ENCODE measurements at regions not wholly inside any gene's neighbourhood (a gene's known extent, or its start where the extent isn't known, plus 50 kb on each side); places are given as distances from the start of the nearest gene placed in this dataset.

DNA sequence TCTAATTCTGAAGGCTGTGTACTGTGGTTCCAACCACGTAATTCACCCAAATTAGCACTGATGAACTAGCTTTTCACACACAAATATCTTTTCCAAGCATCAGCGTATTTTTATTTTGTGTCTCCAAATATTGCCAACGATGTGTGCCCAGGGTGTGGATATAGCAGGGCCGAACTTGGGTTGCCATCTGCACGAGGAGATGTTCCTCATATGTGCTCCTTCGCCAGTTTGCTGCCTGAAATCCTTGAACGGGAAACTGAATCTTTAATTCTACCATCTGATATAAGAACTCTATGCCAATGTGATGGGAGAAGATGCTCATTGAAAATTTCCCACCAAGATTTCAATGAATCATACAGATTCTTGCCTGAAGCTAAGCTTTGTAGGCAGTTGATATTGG lies 121.5 kb upstream of the ZNF438 start:
- Histone ChIP-seq H3K9me3 (no peaks in the 10 kb centered on the region), H3K4me2 (no peak overlapping the region; the same call in 1 of the 2 replicates)
- CTCF ChIA-PET: interaction anchor here (0.9 kb wide), 1 partner anchor 17 kb away, joined by 3 read pairs; no protein-coding TSS in a partner anchor

DNA sequence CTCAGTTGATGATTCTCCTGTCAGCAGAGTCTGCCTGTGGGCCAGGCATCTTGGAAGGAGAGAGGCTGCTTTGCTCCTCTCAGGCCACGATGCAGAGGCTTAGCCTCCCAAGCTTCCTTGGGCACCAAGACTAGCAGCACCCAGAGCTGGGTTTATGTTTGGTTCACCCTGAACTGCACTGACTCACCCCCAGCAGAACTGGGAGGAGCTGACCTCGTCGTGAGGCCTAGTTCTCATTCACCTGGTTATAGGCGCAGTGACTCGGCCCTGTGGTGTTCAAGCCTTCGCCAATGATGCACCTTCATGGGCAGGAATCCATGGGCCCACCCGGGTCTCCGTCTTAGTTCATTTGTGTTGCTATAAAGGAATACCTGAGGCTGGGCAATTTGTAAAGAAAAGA lies 122.0 kb upstream of the ZNF438 start:
- H4K20me1 ChIP-seq (ENCODE audit: insufficient read depth): no peaks in the 10 kb centered on the region
- H3K9me3 ChIP-seq: no peaks in the 10 kb centered on the region
- H3K36me3 ChIP-seq (replicated peaks in 1 of 2; ENCODE audit: control insufficient read depth in 1 of 2, insufficient read depth in 2 of 2, low read length in 1 of 2): no peaks in the 10 kb centered on the region
- no peak overlapping the region for H3K4me2 ChIP-seq
- no peak overlapping the region for H3K27ac ChIP-seq (ENCODE audit: low read depth in 2 of 2, low read length in 1 of 2)
- no peak for DNase-seq
- ChIA-PET CTCF (interaction anchor here (0.9 kb wide), 1 partner anchor 16 kb away, joined by 3 read pairs; no protein-coding TSS in a partner anchor), POLR2A (no interaction called here)
- no peaks in the 10 kb centered on the region for H3K79me2 ChIP-seq (ENCODE audit: insufficient read depth)
- H2AFZ ChIP-seq (ENCODE audit: low read depth): no peak overlapping the region
- WGBS (ENCODE audit: low lambda C conversion rate): no CpG with 5 or more reads among the region's 8 CpGs
- TF ChIP-seq FOXJ3 (CRISPR knock-in tag; IDR thresholded peaks at IDR 0.05): no peak
- TF ChIP-seq, protein P1, sequence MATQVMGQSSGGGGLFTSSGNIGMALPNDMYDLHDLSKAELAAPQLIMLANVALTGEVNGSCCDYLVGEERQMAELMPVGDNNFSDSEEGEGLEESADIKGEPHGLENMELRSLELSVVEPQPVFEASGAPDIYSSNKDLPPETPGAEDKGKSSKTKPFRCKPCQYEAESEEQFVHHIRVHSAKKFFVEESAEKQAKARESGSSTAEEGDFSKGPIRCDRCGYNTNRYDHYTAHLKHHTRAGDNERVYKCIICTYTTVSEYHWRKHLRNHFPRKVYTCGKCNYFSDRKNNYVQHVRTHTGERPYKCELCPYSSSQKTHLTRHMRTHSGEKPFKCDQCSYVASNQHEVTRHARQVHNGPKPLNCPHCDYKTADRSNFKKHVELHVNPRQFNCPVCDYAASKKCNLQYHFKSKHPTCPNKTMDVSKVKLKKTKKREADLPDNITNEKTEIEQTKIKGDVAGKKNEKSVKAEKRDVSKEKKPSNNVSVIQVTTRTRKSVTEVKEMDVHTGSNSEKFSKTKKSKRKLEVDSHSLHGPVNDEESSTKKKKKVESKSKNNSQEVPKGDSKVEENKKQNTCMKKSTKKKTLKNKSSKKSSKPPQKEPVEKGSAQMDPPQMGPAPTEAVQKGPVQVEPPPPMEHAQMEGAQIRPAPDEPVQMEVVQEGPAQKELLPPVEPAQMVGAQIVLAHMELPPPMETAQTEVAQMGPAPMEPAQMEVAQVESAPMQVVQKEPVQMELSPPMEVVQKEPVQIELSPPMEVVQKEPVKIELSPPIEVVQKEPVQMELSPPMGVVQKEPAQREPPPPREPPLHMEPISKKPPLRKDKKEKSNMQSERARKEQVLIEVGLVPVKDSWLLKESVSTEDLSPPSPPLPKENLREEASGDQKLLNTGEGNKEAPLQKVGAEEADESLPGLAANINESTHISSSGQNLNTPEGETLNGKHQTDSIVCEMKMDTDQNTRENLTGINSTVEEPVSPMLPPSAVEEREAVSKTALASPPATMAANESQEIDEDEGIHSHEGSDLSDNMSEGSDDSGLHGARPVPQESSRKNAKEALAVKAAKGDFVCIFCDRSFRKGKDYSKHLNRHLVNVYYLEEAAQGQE (IDR thresholded peaks at IDR 0.05; ENCODE audit: low read depth, low read length): no peak
- no peak for TF ChIP-seq SIN3A (IDR thresholded peaks at IDR 0.05; ENCODE audit: borderline replicate concordance, low read depth, low read length)
- no peak for TF ChIP-seq TAF1 (IDR thresholded peaks at IDR 0.05; ENCODE audit: borderline replicate concordance, low read depth, low read length)
- TF ChIP-seq, protein P2, sequence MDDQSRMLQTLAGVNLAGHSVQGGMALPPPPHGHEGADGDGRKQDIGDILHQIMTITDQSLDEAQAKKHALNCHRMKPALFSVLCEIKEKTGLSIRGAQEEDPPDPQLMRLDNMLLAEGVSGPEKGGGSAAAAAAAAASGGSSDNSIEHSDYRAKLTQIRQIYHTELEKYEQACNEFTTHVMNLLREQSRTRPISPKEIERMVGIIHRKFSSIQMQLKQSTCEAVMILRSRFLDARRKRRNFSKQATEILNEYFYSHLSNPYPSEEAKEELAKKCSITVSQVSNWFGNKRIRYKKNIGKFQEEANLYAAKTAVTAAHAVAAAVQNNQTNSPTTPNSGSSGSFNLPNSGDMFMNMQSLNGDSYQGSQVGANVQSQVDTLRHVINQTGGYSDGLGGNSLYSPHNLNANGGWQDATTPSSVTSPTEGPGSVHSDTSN (IDR thresholded peaks at IDR 0.05): no peak
- no peak for TF ChIP-seq EZH2phosphoT487 (IDR thresholded peaks at IDR 0.05; ENCODE audit: borderline replicate concordance, low read depth)
- no peak for TF ChIP-seq POLR2AphosphoS5 (IDR thresholded peaks at IDR 0.05; ENCODE audit: low read depth, low read length)
- no peak for TF ChIP-seq NRF1 (IDR thresholded peaks at IDR 0.05; ENCODE audit: low read depth, low read length)
- no peak for TF ChIP-seq NFIC (IDR thresholded peaks at IDR 0.05; ENCODE audit: borderline replicate concordance)
- no peak for TF ChIP-seq RXRA (IDR thresholded peaks at IDR 0.05; ENCODE audit: borderline replicate concordance, low read depth)
- TF ChIP-seq FOXM1 (IDR thresholded peaks at IDR 0.05; ENCODE audit: low read depth): no peak
- no peak for TF ChIP-seq RFX5 (IDR thresholded peaks at IDR 0.05; ENCODE audit: low read length)
- TF ChIP-seq, protein P3, sequence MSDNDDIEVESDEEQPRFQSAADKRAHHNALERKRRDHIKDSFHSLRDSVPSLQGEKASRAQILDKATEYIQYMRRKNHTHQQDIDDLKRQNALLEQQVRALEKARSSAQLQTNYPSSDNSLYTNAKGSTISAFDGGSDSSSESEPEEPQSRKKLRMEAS (IDR thresholded peaks at IDR 0.05; ENCODE audit: low read depth): no peak
- no peak for TF ChIP-seq CHD2 (IDR thresholded peaks at IDR 0.05; ENCODE audit: low read length, partially characterized antibody)
- no peak for TF ChIP-seq JUND (IDR thresholded peaks at IDR 0.05)
- no peak for TF ChIP-seq GABPA (IDR thresholded peaks at IDR 0.05; ENCODE audit: low read depth)
- TF ChIP-seq, protein P4, sequence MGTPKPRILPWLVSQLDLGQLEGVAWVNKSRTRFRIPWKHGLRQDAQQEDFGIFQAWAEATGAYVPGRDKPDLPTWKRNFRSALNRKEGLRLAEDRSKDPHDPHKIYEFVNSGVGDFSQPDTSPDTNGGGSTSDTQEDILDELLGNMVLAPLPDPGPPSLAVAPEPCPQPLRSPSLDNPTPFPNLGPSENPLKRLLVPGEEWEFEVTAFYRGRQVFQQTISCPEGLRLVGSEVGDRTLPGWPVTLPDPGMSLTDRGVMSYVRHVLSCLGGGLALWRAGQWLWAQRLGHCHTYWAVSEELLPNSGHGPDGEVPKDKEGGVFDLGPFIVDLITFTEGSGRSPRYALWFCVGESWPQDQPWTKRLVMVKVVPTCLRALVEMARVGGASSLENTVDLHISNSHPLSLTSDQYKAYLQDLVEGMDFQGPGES (IDR thresholded peaks at IDR 0.05; ENCODE audit: low read depth, low read length): no peak
- no peak for TF ChIP-seq TEAD4 (IDR thresholded peaks at IDR 0.05; ENCODE audit: borderline replicate concordance, insufficient read depth)
- H3K4me3 ChIP-seq (ENCODE audit: low read depth in 2 of 2, low read length in 1 of 2): no peak overlapping the region
- peaks cover 9% of the 10 kb centered on the region for H3F3A ChIP-seq (replicated peaks; ENCODE audit: insufficient read depth)
- H3K27me3 ChIP-seq (ENCODE audit: insufficient read depth): no peaks in the 10 kb centered on the region
- no peak overlapping the region for H3K9ac ChIP-seq
- H3K9me2 ChIP-seq: no peaks in the 10 kb centered on the region
- peaks cover 12 to 14% of the 10 kb centered on the region in 2 experiments for H3K4me1 ChIP-seq (ENCODE audit: control insufficient read depth in 1 of 2, insufficient read depth in 2 of 2, low read depth in 1 of 2, low read length in 1 of 2)

More for the DNA sequence above, 121.5 kb upstream of the ZNF438 start:
- H4K20me1 ChIP-seq (ENCODE audit: insufficient read depth): no peaks in the 10 kb centered on the region
- H3K27ac ChIP-seq (ENCODE audit: low read depth in 2 of 2, low read length in 1 of 2): peak overlapping the region; percentile 1 to 20; a peak in 1 of 4 replicates
- no peaks in the 10 kb centered on the region for H3K9me2 ChIP-seq
- no peak overlapping the region for H3K9ac ChIP-seq
- POLR2A ChIA-PET: no interaction called here
- H3K79me2 ChIP-seq (ENCODE audit: insufficient read depth): no peaks in the 10 kb centered on the region
- H3K4me3 ChIP-seq (ENCODE audit: low read depth in 2 of 2, low read length in 1 of 2): no peak overlapping the region
- H3F3A ChIP-seq (replicated peaks; ENCODE audit: insufficient read depth): peaks cover 9% of the 10 kb centered on the region
- TF ChIP-seq, protein P5, sequence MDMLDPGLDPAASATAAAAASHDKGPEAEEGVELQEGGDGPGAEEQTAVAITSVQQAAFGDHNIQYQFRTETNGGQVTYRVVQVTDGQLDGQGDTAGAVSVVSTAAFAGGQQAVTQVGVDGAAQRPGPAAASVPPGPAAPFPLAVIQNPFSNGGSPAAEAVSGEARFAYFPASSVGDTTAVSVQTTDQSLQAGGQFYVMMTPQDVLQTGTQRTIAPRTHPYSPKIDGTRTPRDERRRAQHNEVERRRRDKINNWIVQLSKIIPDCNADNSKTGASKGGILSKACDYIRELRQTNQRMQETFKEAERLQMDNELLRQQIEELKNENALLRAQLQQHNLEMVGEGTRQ (IDR thresholded peaks at IDR 0.05; ENCODE audit: borderline replicate concordance, low read depth, low read length): no peak
- TF ChIP-seq FOXJ3 (CRISPR knock-in tag; IDR thresholded peaks at IDR 0.05): no peak
- no peaks in the 10 kb centered on the region for H3K27me3 ChIP-seq (ENCODE audit: insufficient read depth)
- no peak overlapping the region for H2AFZ ChIP-seq (ENCODE audit: low read depth)
- no peak for DNase-seq
- no peaks in the 10 kb centered on the region for H3K36me3 ChIP-seq (replicated peaks in 1 of 2; ENCODE audit: control insufficient read depth in 1 of 2, insufficient read depth in 2 of 2, low read length in 1 of 2)
- peaks cover 12 to 14% of the 10 kb centered on the region in 2 experiments for H3K4me1 ChIP-seq (ENCODE audit: control insufficient read depth in 1 of 2, insufficient read depth in 2 of 2, low read depth in 1 of 2, low read length in 1 of 2)
- WGBS (ENCODE audit: low lambda C conversion rate): 92% methylated on average over 7 of the region's 7 CpGs
